ENCODE measurements at regions not wholly inside any gene's neighbourhood (a gene's known extent, or its start where the extent isn't known, plus 50 kb on each side); places are given as distances from the start of the nearest gene placed in this dataset.

DNA sequence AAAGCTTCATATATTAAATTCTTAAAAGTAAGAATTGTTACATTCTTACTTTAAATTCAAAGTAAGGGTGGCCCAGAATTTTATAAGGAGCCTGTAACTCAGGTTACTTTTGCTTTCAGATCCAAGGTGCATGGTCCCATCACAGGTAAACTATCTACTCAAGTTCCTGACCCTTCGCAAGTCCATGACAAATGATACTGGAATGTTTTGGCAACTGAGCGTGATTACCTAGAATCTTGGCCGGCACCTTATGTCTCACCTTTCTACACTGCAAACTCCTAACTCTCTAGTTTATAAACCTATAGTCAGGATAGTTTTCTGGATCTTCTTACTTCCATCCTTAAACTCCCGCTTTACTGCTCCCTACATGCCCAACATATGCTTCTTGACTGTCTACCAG, 67.9 kb upstream of the HMGN3 start:
- no peak for DNase-seq

DNA sequence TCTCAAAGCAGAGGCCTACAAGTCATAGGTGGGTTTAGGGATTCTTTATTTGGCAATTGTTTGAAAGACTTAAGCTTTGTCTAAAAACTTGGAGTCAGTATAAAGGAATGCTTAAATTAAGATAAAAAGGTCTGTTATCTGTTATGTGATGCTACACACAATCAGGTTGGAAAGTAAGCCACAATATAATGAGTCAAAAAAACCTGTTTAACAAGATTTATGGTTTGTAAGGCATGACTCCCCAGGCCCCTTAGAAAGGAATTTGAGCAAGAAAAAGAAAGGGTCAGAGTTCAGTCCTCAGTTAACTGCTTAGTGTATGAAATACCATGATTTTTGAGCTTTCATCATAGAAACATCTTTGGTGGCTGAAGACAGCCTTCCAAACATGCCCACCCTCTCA, 66.8 kb upstream of the HMGN3 start:
- DNase-seq = no peak

DNA sequence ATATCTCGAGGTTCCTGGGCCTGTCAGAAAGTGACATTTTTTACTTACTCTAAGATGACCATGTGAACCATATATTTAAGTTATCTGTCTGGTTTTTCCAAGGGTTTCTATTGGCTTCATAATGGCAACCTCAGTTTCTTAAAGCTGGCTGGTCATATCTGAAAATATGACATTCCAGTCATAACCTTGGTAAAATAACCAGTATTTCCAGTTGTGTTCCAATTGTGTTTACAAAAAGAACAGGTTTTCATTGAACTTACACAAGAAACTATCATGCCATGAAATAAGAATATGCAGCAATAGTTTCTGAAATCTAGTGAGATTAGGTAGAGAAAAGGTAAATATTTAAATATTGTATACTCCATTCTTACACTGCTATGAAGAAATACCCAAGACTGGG, 61.7 kb upstream of the HMGN3 start:
- no peak for DNase-seq

Measured in fibroblast of skin of back (primary cell).